ENCODE measurements at regions not wholly inside any gene's neighbourhood (a gene's known extent, or its start where the extent isn't known, plus 50 kb on each side); places are given as distances from the start of the nearest gene placed in this dataset.

- Mint-ChIP-seq H3K4me1 (peaks cover 40% of the 10 kb centered on the region), H3K36me3 (peaks cover 12% of the 10 kb centered on the region), H3K4me3 (peak overlapping the region; percentile 91), H3K27me3 (peaks cover 6% of the 10 kb centered on the region), H3K9me3 (peaks cover 12% of the 10 kb centered on the region), H3K27ac (peak overlapping the region; percentile 91)
- peak; percentile 67 for DNase-seq
Measured at GRCh38 chr6:26284537-26285142, 80.4 kb upstream of the BTN3A2 start.

GRCh38 chr6:26285143-26286134 is 79.6 kb upstream of the BTN3A2 start:
- peak overlapping the region; percentile 91 for H3K4me3 Mint-ChIP-seq
- DNase-seq, result peak; percentile 92
- peaks cover 6% of the 10 kb centered on the region for H3K27me3 Mint-ChIP-seq
- H3K4me1 Mint-ChIP-seq, result peaks cover 40% of the 10 kb centered on the region
- peak overlapping the region; percentile 91 for H3K27ac Mint-ChIP-seq
- H3K36me3 Mint-ChIP-seq, result peaks cover 12% of the 10 kb centered on the region
- peaks cover 12% of the 10 kb centered on the region for H3K9me3 Mint-ChIP-seq

- Mint-ChIP-seq H3K27me3 (peaks cover 6% of the 10 kb centered on the region), H3K4me1 (peaks cover 31% of the 10 kb centered on the region), H3K36me3 (peaks cover 12% of the 10 kb centered on the region), H3K4me3 (peak overlapping the region; percentile 91), H3K9me3 (peaks cover 12% of the 10 kb centered on the region), H3K27ac (peak overlapping the region; percentile 91)
- DNase-seq, result peak; percentile 69
Measured at GRCh38 chr6:26286168-26286877, 78.7 kb upstream of the BTN3A2 start.

- peaks cover 10% of the 10 kb centered on the region for H3K36me3 Mint-ChIP-seq
- peaks cover 6% of the 10 kb centered on the region for H3K27me3 Mint-ChIP-seq
- H3K4me1 Mint-ChIP-seq, result peaks cover 24% of the 10 kb centered on the region
- no peak overlapping the region for H3K27ac Mint-ChIP-seq
- H3K9me3 Mint-ChIP-seq, result peaks cover 12% of the 10 kb centered on the region
- no peak for DNase-seq
- H3K4me3 Mint-ChIP-seq, result no peak overlapping the region
Measured at GRCh38 chr6:26288155-26288554, 76.8 kb upstream of the BTN3A2 start.

- Mint-ChIP-seq H3K4me3 (no peak overlapping the region), H3K27ac (no peak overlapping the region), H3K27me3 (peaks cover 6% of the 10 kb centered on the region), H3K4me1 (peaks cover 13% of the 10 kb centered on the region), H3K9me3 (peaks cover 12% of the 10 kb centered on the region), H3K36me3 (peaks cover 7% of the 10 kb centered on the region)
- no peak for DNase-seq
Measured at GRCh38 chr6:26290941-26291340, 74.1 kb upstream of the BTN3A2 start.

- Mint-ChIP-seq H3K4me3 (no peak overlapping the region), H3K36me3 (no peaks in the 10 kb centered on the region), H3K4me1 (peaks cover 8% of the 10 kb centered on the region), H3K27me3 (no peaks in the 10 kb centered on the region), H3K27ac (no peak overlapping the region), H3K9me3 (peaks cover 8% of the 10 kb centered on the region)
- no peak for DNase-seq
Measured at GRCh38 chr6:26292709-26293108, 72.3 kb upstream of the BTN3A2 start.

- Mint-ChIP-seq H3K4me1 (peaks cover 11% of the 10 kb centered on the region), H3K36me3 (no peaks in the 10 kb centered on the region), H3K27ac (no peak overlapping the region), H3K27me3 (no peaks in the 10 kb centered on the region), H3K4me3 (no peak overlapping the region), H3K9me3 (no peaks in the 10 kb centered on the region)
- no peak for DNase-seq
Measured at GRCh38 chr6:26294302-26294701, 70.7 kb upstream of the BTN3A2 start.

- no peak overlapping the region for H3K4me3 Mint-ChIP-seq
- no peaks in the 10 kb centered on the region for H3K27me3 Mint-ChIP-seq
- H3K9me3 Mint-ChIP-seq, result no peaks in the 10 kb centered on the region
- H3K4me1 Mint-ChIP-seq, result peaks cover 23% of the 10 kb centered on the region
- no peak for DNase-seq
- peaks cover 1% of the 10 kb centered on the region for H3K36me3 Mint-ChIP-seq
- no peak overlapping the region for H3K27ac Mint-ChIP-seq
Measured at GRCh38 chr6:26295691-26296555, 69.1 kb upstream of the BTN3A2 start.

- peaks cover 26% of the 10 kb centered on the region for H3K4me1 Mint-ChIP-seq
- H3K4me3 Mint-ChIP-seq, result no peak overlapping the region
- no peak for DNase-seq
- no peaks in the 10 kb centered on the region for H3K9me3 Mint-ChIP-seq
- H3K27ac Mint-ChIP-seq, result no peak overlapping the region
- H3K36me3 Mint-ChIP-seq, result peaks cover 1% of the 10 kb centered on the region
- H3K27me3 Mint-ChIP-seq, result no peaks in the 10 kb centered on the region
Measured at GRCh38 chr6:26296556-26296856, 68.5 kb upstream of the BTN3A2 start.

- no peak for DNase-seq
- Mint-ChIP-seq H3K36me3 (peaks cover 1% of the 10 kb centered on the region), H3K4me3 (no peak overlapping the region), H3K27me3 (no peaks in the 10 kb centered on the region), H3K27ac (no peak overlapping the region), H3K9me3 (no peaks in the 10 kb centered on the region), H3K4me1 (peaks cover 30% of the 10 kb centered on the region)
Measured at GRCh38 chr6:26296857-26297648, 67.9 kb upstream of the BTN3A2 start.

- Mint-ChIP-seq H3K27ac (peak overlapping the region; percentile 51), H3K4me1 (peaks cover 37% of the 10 kb centered on the region)
Measured at GRCh38 chr6:26299286-26300042, 65.5 kb upstream of the BTN3A2 start.

GRCh38 chr6:26300043-26300331 is 65.0 kb upstream of the BTN3A2 start:
- Mint-ChIP-seq H3K27ac (peak overlapping the region; percentile 99), H3K4me1 (peaks cover 42% of the 10 kb centered on the region), H3K27me3 (no peaks in the 10 kb centered on the region), H3K9me3 (no peaks in the 10 kb centered on the region), H3K36me3 (peaks cover 6% of the 10 kb centered on the region), H3K4me3 (no peak overlapping the region)
- DNase-seq, result no peak

More at GRCh38 chr6:26299286-26300042, 65.5 kb upstream of the BTN3A2 start:
- H3K27me3 Mint-ChIP-seq, result no peaks in the 10 kb centered on the region
- no peaks in the 10 kb centered on the region for H3K9me3 Mint-ChIP-seq
- peak overlapping the region; percentile 2 for H3K4me3 Mint-ChIP-seq
- peaks cover 3% of the 10 kb centered on the region for H3K36me3 Mint-ChIP-seq
- DNase-seq, result no peak

- H3K9me3 Mint-ChIP-seq, result no peaks in the 10 kb centered on the region
- peak overlapping the region; percentile 71 for H3K4me3 Mint-ChIP-seq
- no peak for DNase-seq
- peak overlapping the region; percentile 99 for H3K27ac Mint-ChIP-seq
- H3K36me3 Mint-ChIP-seq, result peaks cover 6% of the 10 kb centered on the region
- peaks cover under 1% of the 10 kb centered on the region for H3K27me3 Mint-ChIP-seq
- peaks cover 46% of the 10 kb centered on the region for H3K4me1 Mint-ChIP-seq
Measured at GRCh38 chr6:26300359-26300758, 64.6 kb upstream of the BTN3A2 start.

All from activated naive CD8-positive, alpha-beta T cell treated with anti-CD3 and anti-CD28 coated beads for 36 hours (primary cell).